ENCODE measurements at regions not wholly inside any gene's neighbourhood (a gene's known extent, or its start where the extent isn't known, plus 50 kb on each side); places are given as distances from the start of the nearest gene placed in this dataset.

DNA sequence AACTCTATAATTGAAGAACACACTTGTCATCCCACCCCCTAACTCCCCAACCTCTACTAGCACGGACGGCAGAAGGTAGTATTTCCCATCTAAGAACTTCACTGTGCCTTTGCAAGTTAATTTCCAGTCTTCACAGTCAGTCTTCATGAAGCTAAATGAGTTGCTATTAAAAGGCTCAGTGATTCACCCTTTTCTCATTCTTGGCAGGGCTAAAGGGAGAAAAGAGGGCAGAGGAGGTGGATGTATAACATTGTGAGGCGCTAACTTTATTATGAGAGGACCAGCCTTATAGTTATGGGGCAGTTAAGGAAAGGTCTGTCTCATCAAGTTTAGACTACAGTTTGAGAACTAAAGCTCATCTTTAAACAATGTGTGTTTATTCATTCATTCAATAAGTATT lies 161.0 kb upstream of the S100G start:
- no peaks in the 10 kb centered on the region for H3K36me3 ChIP-seq
- no peak overlapping the region for H3K4me3 ChIP-seq
- intact Hi-C loops (cut with DNase I): no loop called here
- DNase-seq: no peak
- TF ChIP-seq, protein P1, sequence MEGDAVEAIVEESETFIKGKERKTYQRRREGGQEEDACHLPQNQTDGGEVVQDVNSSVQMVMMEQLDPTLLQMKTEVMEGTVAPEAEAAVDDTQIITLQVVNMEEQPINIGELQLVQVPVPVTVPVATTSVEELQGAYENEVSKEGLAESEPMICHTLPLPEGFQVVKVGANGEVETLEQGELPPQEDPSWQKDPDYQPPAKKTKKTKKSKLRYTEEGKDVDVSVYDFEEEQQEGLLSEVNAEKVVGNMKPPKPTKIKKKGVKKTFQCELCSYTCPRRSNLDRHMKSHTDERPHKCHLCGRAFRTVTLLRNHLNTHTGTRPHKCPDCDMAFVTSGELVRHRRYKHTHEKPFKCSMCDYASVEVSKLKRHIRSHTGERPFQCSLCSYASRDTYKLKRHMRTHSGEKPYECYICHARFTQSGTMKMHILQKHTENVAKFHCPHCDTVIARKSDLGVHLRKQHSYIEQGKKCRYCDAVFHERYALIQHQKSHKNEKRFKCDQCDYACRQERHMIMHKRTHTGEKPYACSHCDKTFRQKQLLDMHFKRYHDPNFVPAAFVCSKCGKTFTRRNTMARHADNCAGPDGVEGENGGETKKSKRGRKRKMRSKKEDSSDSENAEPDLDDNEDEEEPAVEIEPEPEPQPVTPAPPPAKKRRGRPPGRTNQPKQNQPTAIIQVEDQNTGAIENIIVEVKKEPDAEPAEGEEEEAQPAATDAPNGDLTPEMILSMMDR (IDR thresholded peaks at IDR 0.05): no peak
- peaks cover 0 to 8% (median 0%) of the 10 kb centered on the region in 9 donors for H3K4me1 ChIP-seq
- H3K27ac ChIP-seq: no peak overlapping the region
- peaks cover 0 to 22% (median 0%) of the 10 kb centered on the region in 7 donors for H3K27me3 ChIP-seq
- ATAC-seq: no peak
- no peaks in the 10 kb centered on the region for H3K9me3 ChIP-seq
- WGBS, 2 donors: 93 to 94% methylated on average over 3 of the region's 3 CpGs

DNA sequence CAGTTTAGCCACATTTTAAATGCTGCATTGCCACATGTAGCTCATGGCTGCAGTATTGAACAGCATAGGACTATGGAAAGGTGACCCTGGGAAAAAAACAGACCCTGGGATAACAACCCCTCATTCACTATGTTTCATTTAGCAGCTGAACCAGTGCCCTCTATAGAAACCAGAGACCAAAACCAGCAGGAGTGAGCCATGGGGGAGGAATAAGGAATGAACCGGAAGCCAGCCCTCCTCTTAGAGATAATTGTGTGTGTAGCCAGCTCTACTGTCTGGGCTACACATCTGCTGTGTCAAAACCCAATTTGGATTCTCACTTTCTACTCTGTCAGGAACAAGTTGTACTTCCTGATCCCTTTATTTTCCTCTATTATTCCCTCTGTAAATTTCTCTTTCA lies 158.5 kb upstream of the S100G start:
- Histone ChIP-seq H3K27me3 (peaks cover 0 to 28% (median 0%) of the 10 kb centered on the region in 7 donors), H3K4me1 (no peaks in the 10 kb centered on the region), H3K4me3 (no peak overlapping the region), H3K36me3 (no peaks in the 10 kb centered on the region), H3K27ac (no peak overlapping the region), H3K9me3 (no peaks in the 10 kb centered on the region)
- WGBS, 2 donors: 38 to 75% methylated on average over 1 of the region's 1 CpG
- TF ChIP-seq, protein P1 (IDR thresholded peaks at IDR 0.05): no peak
- intact Hi-C loops (cut with DNase I): no loop called here
- DNase-seq (no peak), ATAC-seq (no peak)

DNA sequence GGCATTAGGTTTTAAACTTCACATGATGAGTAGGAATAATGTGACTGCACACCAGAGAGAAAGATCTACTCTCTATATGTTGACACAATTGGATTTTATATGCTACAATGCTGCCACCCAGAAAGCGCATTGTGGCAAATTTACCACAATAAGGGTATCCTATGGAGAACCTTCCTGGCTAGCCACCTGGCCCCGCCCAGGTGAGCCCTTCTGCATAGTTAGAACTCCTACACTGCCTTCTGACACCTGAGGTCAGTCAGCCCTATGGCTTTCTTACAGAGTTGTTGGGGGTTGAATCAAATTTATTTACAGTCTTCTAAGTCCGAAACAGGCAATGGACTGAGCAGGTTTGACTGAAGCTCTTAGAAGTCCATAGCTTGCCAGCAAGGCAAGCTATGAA lies 153.8 kb upstream of the S100G start:
- ATAC-seq: no peak
- peaks cover 0 to 13% (median 0%) of the 10 kb centered on the region in 7 donors for H3K27me3 ChIP-seq

DNA sequence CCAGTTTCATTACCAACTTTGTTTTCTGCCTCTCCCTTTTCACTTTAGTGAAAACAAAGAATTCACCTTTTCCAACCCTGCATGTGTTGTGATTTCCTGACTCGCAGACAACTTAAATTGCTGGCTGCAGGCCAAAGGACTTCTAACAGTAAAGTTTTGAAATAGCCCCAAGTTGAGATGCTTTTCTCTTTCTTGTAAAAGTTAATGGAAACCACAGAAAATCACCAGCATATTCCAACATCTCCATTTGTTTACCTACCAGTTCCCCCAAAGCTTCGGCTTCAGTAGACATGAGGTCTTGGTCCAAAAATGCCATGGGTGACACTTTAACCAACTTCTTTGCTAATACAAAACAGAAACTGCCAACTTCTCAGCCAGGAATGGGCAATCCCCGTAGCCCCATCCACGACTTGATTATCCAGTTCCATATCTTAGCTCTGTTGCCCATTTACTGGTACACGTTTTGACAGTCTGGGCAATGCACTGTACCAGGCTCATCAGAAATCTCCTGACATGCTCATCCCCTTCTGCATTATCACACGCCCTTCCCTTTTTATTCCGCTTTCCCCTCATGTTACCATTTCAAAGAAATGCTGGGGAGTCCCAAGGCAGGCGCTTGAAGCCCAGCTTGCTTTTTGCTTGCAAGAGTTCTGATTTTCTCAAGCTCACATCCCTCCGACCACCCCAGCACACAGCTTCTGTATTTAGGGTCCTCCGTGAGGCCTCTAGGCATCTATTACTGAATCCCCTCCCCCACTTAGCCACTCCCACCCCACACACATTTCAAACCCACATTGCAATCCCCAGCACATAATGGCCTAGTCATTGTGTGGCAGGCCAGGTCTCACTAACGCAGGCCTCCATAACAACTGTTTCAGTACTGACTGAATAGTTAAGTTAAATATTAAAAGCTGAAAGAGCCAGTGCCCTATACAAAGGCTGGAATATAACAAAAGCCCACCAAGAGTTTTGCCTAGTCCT lies 137.9 kb upstream of the S100G start:
- no peaks in the 10 kb centered on the region for H3K9me3 ChIP-seq
- peaks cover 0 to 5% (median 0%) of the 10 kb centered on the region in 9 donors for H3K4me1 ChIP-seq
- H3K27me3 ChIP-seq: peaks cover 0 to 13% (median 0%) of the 10 kb centered on the region in 7 donors
- H3K36me3 ChIP-seq: no peaks in the 10 kb centered on the region
- no peak for ATAC-seq
- TF ChIP-seq, protein P1 (IDR thresholded peaks at IDR 0.05): no peak
- WGBS, 2 donors: 90 to 92% methylated on average over 11 of the region's 11 CpGs
- H3K27ac ChIP-seq: no peak overlapping the region
- H3K4me3 ChIP-seq: no peak overlapping the region
- intact Hi-C loops (cut with DNase I): no loop called here
- DNase-seq: no peak

More for the DNA sequence above, 153.8 kb upstream of the S100G start:
- Histone ChIP-seq H3K4me3 (no peak overlapping the region), H3K4me1 (no peaks in the 10 kb centered on the region), H3K36me3 (no peaks in the 10 kb centered on the region), H3K27ac (no peak overlapping the region), H3K9me3 (no peaks in the 10 kb centered on the region)
- TF ChIP-seq, protein P1 (IDR thresholded peaks at IDR 0.05): no peak
- WGBS, 2 donors: 88 to 98% methylated on average over 3 of the region's 3 CpGs
- intact Hi-C loops (cut with DNase I): no loop called here
- no peak for DNase-seq
